Left lung (tissue), 4 donors: ENCODE measurements at regions not wholly inside any gene's neighbourhood (a gene's known extent, or its start where the extent isn't known, plus 50 kb on each side); places are given as distances from the start of the nearest gene placed in this dataset.

Experiments
- ATAC-seq: fragments of 200-7000 bp; cut with Tn5 transposase; one replicate; pipeline ENCODE4 v1.9.1; 2020; ENCODE audit warnings: moderate library complexity
- DNase-seq, 4 donors: peaks; one replicate each; pipeline ENCODE4 v3.0.0-alpha.2; 2013 to 2020
- H3K27ac ChIP-seq, 2 donors: fragments of 200-600 bp; sonication (generic) in 1 of 2; one replicate each; pipeline versions ENCODE4 v1.5.0 to v1.8.0; 2020 to 2021
- H3K27me3 ChIP-seq, 2 donors: fragments of 200-600 bp; sonication (generic) in 1 of 2; one replicate each; pipeline versions ENCODE4 v1.5.0 to v1.8.0; 2020 to 2021
- H3K36me3 ChIP-seq, 2 donors: fragments of 200-600 bp; sonication (generic) in 1 of 2; one replicate each; pipeline versions ENCODE4 v1.5.0 to v1.8.0; 2020 to 2021
- H3K4me1 ChIP-seq, 2 donors: fragments of 200-600 bp; one replicate each; pipeline ENCODE4 v1.8.0; 2021
- H3K4me3 ChIP-seq, 2 donors: fragments of 200-600 bp; sonication (generic) in 1 of 2; one replicate each; pipeline versions ENCODE4 v1.5.0 to v1.8.0; 2020 to 2021; ENCODE audit warnings: mild to moderate bottlenecking in 1 of 2
- H3K9me3 ChIP-seq, 2 donors: fragments of 200-600 bp; sonication (generic) in 1 of 2; one replicate each; pipeline versions ENCODE4 v1.5.0 to v1.8.0; 2020 to 2021
- CTCF ChIP-seq, 2 donors: fragments of 200-600 bp; sonication (generic) in 1 of 2; IDR thresholded peaks; one replicate each; pipeline versions ENCODE4 v1.5.0 to v1.8.0; 2021; ENCODE audit warnings: antibody characterized with exemption in 2 of 2
- intact Hi-C, 2 donors: fragments of 100-400 bp; cut with DNase I; formaldehyde crosslinking; loops; one replicate each; pipeline versions ENCODE4 v1.11.2 to v1.14.2; 2022
- donor health status: DM: no; HTN: yes; CAD: no.
- donor health status: DM: no; HTN: no; CAD: no.

- no peak for TF ChIP-seq CTCF (IDR thresholded peaks at IDR 0.05)
- intact Hi-C loops, result no loop called here
- Histone ChIP-seq H3K36me3 (peaks cover 0 to 34% of the 10 kb centered on the region in 2 donors), H3K4me3 (no peak overlapping the region), H3K4me1 (peaks cover 21 to 34% of the 10 kb centered on the region in 2 donors), H3K27me3 (no peaks in the 10 kb centered on the region), H3K27ac (no peak overlapping the region), H3K9me3 (no peaks in the 10 kb centered on the region)
- DNase-seq (peak in 1 of 4 donors; percentile 58), ATAC-seq (no peak)
Measured at GRCh38 chr17:77481476-77482374, 341.0 kb downstream of the SEC14L1 start.

GRCh38 chr17:77482375-77483127 lies 341.8 kb downstream of the SEC14L1 start:
- ATAC-seq, result no peak
- peaks cover 14 to 26% of the 10 kb centered on the region in 2 donors for H3K4me1 ChIP-seq
- TF ChIP-seq CTCF (IDR thresholded peaks at IDR 0.05), result no peak

GRCh38 chr17:77483128-77483598 lies 342.4 kb downstream of the SEC14L1 start:
- TF ChIP-seq CTCF (IDR thresholded peaks at IDR 0.05), result no peak
- H3K4me1 ChIP-seq, result peaks cover 14 to 20% of the 10 kb centered on the region in 2 donors
- ATAC-seq (no peak), DNase-seq (peak in 1 of 4 donors; percentile 53)
- intact Hi-C loops, result no loop called here
- H3K27ac ChIP-seq, result no peak overlapping the region
- no peaks in the 10 kb centered on the region for H3K27me3 ChIP-seq
- H3K36me3 ChIP-seq, result peaks cover 0 to 48% of the 10 kb centered on the region in 2 donors
- no peak overlapping the region for H3K4me3 ChIP-seq
- no peaks in the 10 kb centered on the region for H3K9me3 ChIP-seq

More at GRCh38 chr17:77482375-77483127, 341.8 kb downstream of the SEC14L1 start:
- peaks cover 0 to 42% of the 10 kb centered on the region in 2 donors for H3K36me3 ChIP-seq
- H3K27me3 ChIP-seq, result no peaks in the 10 kb centered on the region
- intact Hi-C loops, result no loop called here
- no peaks in the 10 kb centered on the region for H3K9me3 ChIP-seq
- no peak overlapping the region for H3K4me3 ChIP-seq
- peak in 1 of 4 donors; percentile 47 for DNase-seq
- H3K27ac ChIP-seq, result no peak overlapping the region

GRCh38 chr17:77484111-77484510 lies 343.3 kb downstream of the SEC14L1 start:
- Histone ChIP-seq H3K4me3 (no peak overlapping the region), H3K27me3 (no peaks in the 10 kb centered on the region), H3K4me1 (peaks cover 9 to 10% of the 10 kb centered on the region in 2 donors), H3K36me3 (peaks cover 0 to 58% of the 10 kb centered on the region in 2 donors), H3K27ac (no peak overlapping the region), H3K9me3 (no peaks in the 10 kb centered on the region)
- no peak for DNase-seq
- no peak for ATAC-seq
- intact Hi-C loops, result no loop called here
- TF ChIP-seq CTCF (IDR thresholded peaks at IDR 0.05), result no peak
